H9 (cell line): ENCODE measurements at regions not wholly inside any gene's neighbourhood (a gene's known extent, or its start where the extent isn't known, plus 50 kb on each side); places are given as distances from the start of the nearest gene placed in this dataset.
A peak's percentile ranks its signal among the peaks of the same experiment; 100 is the strongest.

Experiments used
- DNase-seq: peaks from one replicate; pipeline ENCODE4 v3.0.0-alpha.2; 2017
- H2AFZ ChIP-seq: one replicate; pipeline ENCODE4 v1.6.1; 2013; ENCODE audit warnings: mild to moderate bottlenecking, low read length, control low read depth, moderate library complexity
- H2AK5ac ChIP-seq: 2 replicates; pipeline ENCODE4 v1.6.1; 2013; ENCODE audit warnings: low read length, control low read depth, mixed read lengths; ENCODE audit not compliant: insufficient read length
- H2BK120ac ChIP-seq: one replicate; pipeline ENCODE4 v1.6.1; 2013; ENCODE audit warnings: low read depth, mild to moderate bottlenecking, low read length, control low read depth, inconsistent platforms; ENCODE audit not compliant: poor library complexity, severe bottlenecking
- H2BK12ac ChIP-seq: 2 replicates; pipeline ENCODE4 v1.6.1; 2013; ENCODE audit warnings: low read length, control low read depth, mixed read lengths, low read depth; ENCODE audit not compliant: insufficient read length
- H2BK15ac ChIP-seq: 2 replicates; pipeline ENCODE4 v1.6.1; 2013; ENCODE audit warnings: low read depth, low read length, control low read depth
- H2BK20ac ChIP-seq: one replicate; pipeline ENCODE4 v1.6.1; 2013; ENCODE audit warnings: low read depth, mild to moderate bottlenecking, low read length, control low read depth, inconsistent platforms; ENCODE audit not compliant: poor library complexity, severe bottlenecking
- H2BK5ac ChIP-seq: 2 replicates; pipeline ENCODE4 v1.6.1; 2013; ENCODE audit warnings: low read length, control low read depth, mixed read lengths; ENCODE audit not compliant: insufficient read length
- H3K14ac ChIP-seq: 2 replicates; pipeline ENCODE4 v1.6.1; 2013; ENCODE audit warnings: low read length, control low read depth; ENCODE audit not compliant: insufficient read depth
- H3K18ac ChIP-seq: 2 replicates; pipeline ENCODE4 v1.6.1; 2013; ENCODE audit warnings: low read depth, mild to moderate bottlenecking, mixed read lengths, low read length, control low read depth; ENCODE audit not compliant: insufficient read length
- H3K23ac ChIP-seq: 2 replicates; pipeline ENCODE4 v1.6.1; 2013; ENCODE audit warnings: low read length, control low read depth, mixed read lengths, low read depth; ENCODE audit not compliant: insufficient read length
- H3K23me2 ChIP-seq: 2 replicates; pipeline ENCODE4 v1.6.1; 2013; ENCODE audit warnings: low read depth, mild to moderate bottlenecking, mixed read lengths, low read length, control low read depth; ENCODE audit not compliant: insufficient read length, poor library complexity, severe bottlenecking
- H3K27ac ChIP-seq: 2 replicates; pipeline ENCODE4 v1.5.1; 2013; ENCODE audit warnings: low read length, control low read depth, mixed read lengths, low read depth; ENCODE audit not compliant: insufficient read length
- H3K27me3 ChIP-seq: 2 replicates; pipeline ENCODE4 v1.6.1; 2013; ENCODE audit warnings: low read length, control low read depth, inconsistent platforms; ENCODE audit not compliant: insufficient read depth
- H3K4ac ChIP-seq: 2 replicates; pipeline ENCODE4 v1.6.1; 2013; ENCODE audit warnings: low read depth, mild to moderate bottlenecking, control low read depth, inconsistent platforms, low read length, moderate library complexity
- H3K4me1 ChIP-seq: 2 replicates; pipeline ENCODE4 v1.6.1; 2013; ENCODE audit warnings: low read length, control low read depth, inconsistent platforms; ENCODE audit not compliant: insufficient read depth
- H3K4me2 ChIP-seq: 2 replicates; pipeline ENCODE4 v1.6.1; 2013; ENCODE audit warnings: low read length, control low read depth, mixed read lengths; ENCODE audit not compliant: insufficient read length, insufficient read depth
- H3K56ac ChIP-seq: 2 replicates; pipeline ENCODE4 v1.6.1; 2013; ENCODE audit warnings: low read depth, mild to moderate bottlenecking, mixed read lengths, low read length, control low read depth; ENCODE audit not compliant: insufficient read length
- H3K79me1 ChIP-seq: 2 replicates; pipeline ENCODE4 v1.6.1; 2013; ENCODE audit warnings: low read depth, mild to moderate bottlenecking, moderate library complexity, low read length, control low read depth, inconsistent platforms; ENCODE audit not compliant: insufficient read depth, poor library complexity, severe bottlenecking
- H3K79me2 ChIP-seq: 2 replicates; pipeline ENCODE4 v1.6.1; 2013; ENCODE audit warnings: low read length, control low read depth, inconsistent platforms; ENCODE audit not compliant: insufficient read depth
- H3K9ac ChIP-seq: 2 replicates; pipeline ENCODE4 v1.6.1; 2013; ENCODE audit warnings: low read length, control low read depth, mixed read lengths; ENCODE audit not compliant: insufficient read length; ENCODE audit errors: extremely low read depth
- H3K9me3 ChIP-seq: one replicate; pipeline ENCODE4 v1.6.1; 2013; ENCODE audit warnings: low read depth, low read length, inconsistent platforms; ENCODE audit not compliant: control insufficient read depth
- H3T11ph ChIP-seq: one replicate; pipeline ENCODE4 v1.6.1; 2013; ENCODE audit warnings: mild to moderate bottlenecking, low read length, control low read depth, inconsistent platforms
- H4K20me1 ChIP-seq: one replicate; pipeline ENCODE4 v1.6.1; 2013; ENCODE audit not compliant: control insufficient read depth, insufficient read length, insufficient read depth
- H4K5ac ChIP-seq: 2 replicates; pipeline ENCODE4 v1.6.1; 2013; ENCODE audit warnings: low read depth, mild to moderate bottlenecking, mixed read lengths, low read length, control low read depth; ENCODE audit not compliant: insufficient read length
- H4K8ac ChIP-seq: replicated peaks from 2 replicates; pipeline ENCODE4 v1.6.1; 2013; ENCODE audit warnings: low read length, control low read depth, mixed read lengths, low read depth; ENCODE audit not compliant: insufficient read length
- H4K91ac ChIP-seq: 2 replicates; pipeline ENCODE4 v1.6.1; 2013; ENCODE audit warnings: low read depth, mild to moderate bottlenecking, moderate library complexity, mixed read lengths, low read length, control low read depth; ENCODE audit not compliant: insufficient read length
- H3K27ac Mint-ChIP-seq, 3 experiments: 2 replicates in 2 of 3; 3 replicates in 1 of 3; pipeline ENCODE4 v1.8.0; 2020 to 2021; ENCODE audit warnings: mixed read lengths in 3 of 3, mild to moderate bottlenecking in 1 of 3, moderate library complexity in 1 of 3
- H3K27me3 Mint-ChIP-seq: 2 replicates; pipeline ENCODE4 v1.8.0; 2021; ENCODE audit warnings: low read depth, mild to moderate bottlenecking, moderate library complexity, mixed read lengths
- H3K36me3 Mint-ChIP-seq, 3 experiments: 2 replicates in 2 of 3; 3 replicates in 1 of 3; pipeline ENCODE4 v1.8.0; 2020 to 2021; ENCODE audit warnings: low read depth in 3 of 3, mixed read lengths in 3 of 3; ENCODE audit not compliant: insufficient read depth in 1 of 3
- H3K4me1 Mint-ChIP-seq, 2 experiments: 2 replicates each; pipeline ENCODE4 v1.8.0; 2020; ENCODE audit warnings: mixed read lengths in 2 of 2
- H3K4me3 Mint-ChIP-seq, 2 experiments: 2 replicates in 1 of 2; 3 replicates in 1 of 2; pipeline ENCODE4 v1.8.0; 2020 to 2021; ENCODE audit warnings: mild to moderate bottlenecking in 2 of 2, mixed read lengths in 2 of 2, moderate library complexity in 1 of 2
- H3K9me3 Mint-ChIP-seq, 2 experiments: 2 replicates in 1 of 2; 3 replicates in 1 of 2; pipeline ENCODE4 v1.8.0; 2020; ENCODE audit warnings: mild to moderate bottlenecking in 2 of 2, mixed read lengths in 2 of 2, moderate library complexity in 1 of 2
- CTCF ChIP-seq: fragments of 200-600 bp; sonication (generic); conservative IDR thresholded peaks from 3 replicates; pipeline ENCODE4 v1.8.0; 2021; ENCODE audit warnings: antibody characterized with exemption, mild to moderate bottlenecking
- WGBS: extraction: QIAGEN DNeasy Blood & Tissue Kit; methylation state at CpG from one replicate; pipeline ENCODE4 v1.1.7; 2013; ENCODE audit warnings: missing lambda C conversion rate, low lambda C conversion rate, mixed read lengths; ENCODE audit not compliant: insufficient read length; ENCODE audit errors: extremely low coverage; 5-methylcytosine and 5-hydroxymethylcytosine counted together

GRCh38 chr12:20220339-20220738 is 148.0 kb upstream of the PDE3A start:
- TF ChIP-seq CTCF: peak; percentile 67; the same call in 2 of the 3 replicates
- Histone ChIP-seq H3K27me3 (no peaks in the 10 kb centered on the region), H3K9ac (no peak overlapping the region), H3K79me2 (no peaks in the 10 kb centered on the region), H3K79me1 (no peaks in the 10 kb centered on the region), H4K8ac (no peak overlapping the region), H3K4me1 (no peaks in the 10 kb centered on the region), H2BK20ac (no peak overlapping the region), H4K20me1 (no peaks in the 10 kb centered on the region), H3K4me2 (no peak overlapping the region), H2AFZ (no peak overlapping the region), H4K5ac (no peak overlapping the region), H3K18ac (no peak overlapping the region), H3K23me2 (no peaks in the 10 kb centered on the region), H3T11ph (no peak overlapping the region), H3K14ac (no peak overlapping the region), H2BK12ac (no peak overlapping the region), H3K27ac (no peak overlapping the region), H3K4ac (no peak overlapping the region), H3K23ac (no peak overlapping the region), H2BK5ac (no peak overlapping the region), H4K91ac (no peak overlapping the region), H3K9me3 (no peaks in the 10 kb centered on the region), H2BK120ac (no peak overlapping the region), H3K56ac (no peak overlapping the region), H2AK5ac (no peak overlapping the region), H2BK15ac (no peak overlapping the region)
- H3K4me3 Mint-ChIP-seq: no peak overlapping the region
- DNase-seq: peak; percentile 55
- H3K9me3 Mint-ChIP-seq: no peaks in the 10 kb centered on the region; a peak in 1 of 5 replicates
- H3K36me3 Mint-ChIP-seq: peaks cover 0 to 21% (median 2%) of the 10 kb centered on the region in 3 experiments; a peak in 1 of 7 replicates
- H3K4me1 Mint-ChIP-seq: no peaks in the 10 kb centered on the region
- H3K27ac Mint-ChIP-seq: no peak overlapping the region; a peak in 1 of 7 replicates
- H3K27me3 Mint-ChIP-seq: no peaks in the 10 kb centered on the region; the same call in 1 of the 2 replicates
- no CpG with 5 or more reads among the region's 1 CpG for WGBS
